ENCODE measurements at regions not wholly inside any gene's neighbourhood (a gene's known extent, or its start where the extent isn't known, plus 50 kb on each side); places are given as distances from the start of the nearest gene placed in this dataset.

- Mint-ChIP-seq H3K4me1 (peaks cover 6% of the 10 kb centered on the region), H3K27me3 (no peaks in the 10 kb centered on the region), H3K27ac (no peak overlapping the region), H3K4me3 (no peak overlapping the region), H3K9me3 (ENCODE audit: insufficient read depth) (no peaks in the 10 kb centered on the region)
- Histone ChIP-seq H3K27ac (ENCODE audit: low read length in 2 of 2) (no peak overlapping the region), H3K4me3 (ENCODE audit: control extremely low read depth in 1 of 5, extremely low read depth in 1 of 5, insufficient read depth in 1 of 5, low read depth in 2 of 5, low read length in 4 of 5) (no peak overlapping the region), H3K36me3 (replicated peaks in 1 of 2; ENCODE audit: control extremely low read depth in 1 of 2, control insufficient read depth in 1 of 2, extremely low read depth in 1 of 2, insufficient read depth in 2 of 2, low read length in 1 of 2) (no peaks in the 10 kb centered on the region), H3K79me2 (ENCODE audit: control insufficient read depth, insufficient read depth, low read length) (no peaks in the 10 kb centered on the region), H3K4me2 (replicated peaks; ENCODE audit: low read depth, low read length, poor library complexity, severe bottlenecking) (no peak overlapping the region), H3K4me1 (ENCODE audit: control insufficient read depth in 2 of 2, insufficient read depth in 2 of 2, low read length in 2 of 2) (no peaks in the 10 kb centered on the region), H4K20me1 (ENCODE audit: control insufficient read depth, insufficient read depth, low read length, poor library complexity, severe bottlenecking) (no peaks in the 10 kb centered on the region), H2AFZ (ENCODE audit: insufficient read depth, low read depth, low read length, poor library complexity, severe bottlenecking) (no peak overlapping the region), H3K27me3 (replicated peaks in 1 of 4; ENCODE audit: control extremely low read depth in 1 of 4, control insufficient read depth in 3 of 4, insufficient read depth in 4 of 4, low read length in 3 of 4) (no peaks in the 10 kb centered on the region), H3K9me3 (ENCODE audit: control extremely low read depth in 1 of 3, control insufficient read depth in 2 of 3, insufficient read depth in 1 of 3, low read length in 2 of 3) (no peaks in the 10 kb centered on the region), H3K9ac (ENCODE audit: low read length) (no peak overlapping the region)
- ChIA-PET CTCF (no interaction called here), POLR2A (no interaction called here)
- no CpG with 5 or more reads among the region's 1 CpG for WGBS (ENCODE audit: insufficient coverage)
- TF ChIP-seq EZH2 (IDR thresholded peaks at IDR 0.05; ENCODE audit: borderline replicate concordance, insufficient read depth, low read depth, low read length, poor library complexity, severe bottlenecking) (no peak), CTCF (IDR thresholded peaks at IDR 0.05) (no peak)
- intact Hi-C loops (cut with micrococcal nuclease) = no loop called here
- ATAC-seq (ENCODE audit: low read depth) (no peak), DNase-seq (no peak)
Observed at GRCh38 chr4:11599064-11599463, 170.4 kb upstream of the HS3ST1 start.

DNA sequence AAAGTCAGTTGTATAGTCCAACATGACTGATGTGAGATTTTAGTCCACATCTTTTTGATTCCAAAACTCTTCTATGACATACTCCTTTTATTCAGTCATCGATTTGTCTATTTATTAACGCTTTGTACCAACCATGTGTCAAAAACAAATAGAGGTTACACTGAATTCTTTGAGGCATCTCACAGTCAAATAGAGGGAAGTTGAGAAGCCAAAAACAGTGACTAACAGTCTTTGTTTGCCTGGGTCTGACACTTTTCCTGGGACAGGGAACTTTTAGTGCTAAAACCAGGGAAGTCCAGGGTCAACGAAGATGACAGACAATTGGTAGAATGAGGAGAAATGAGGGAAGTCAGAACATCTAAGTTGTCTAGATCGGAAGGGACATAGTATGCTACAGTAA lies 169.9 kb upstream of the HS3ST1 start:
- ChIA-PET POLR2A (no interaction called here), CTCF (no interaction called here)
- Histone ChIP-seq H3K9me3 (ENCODE audit: control extremely low read depth in 1 of 3, control insufficient read depth in 2 of 3, insufficient read depth in 1 of 3, low read length in 2 of 3) (no peaks in the 10 kb centered on the region), H3K79me2 (ENCODE audit: control insufficient read depth, insufficient read depth, low read length) (no peaks in the 10 kb centered on the region), H3K4me1 (ENCODE audit: control insufficient read depth in 2 of 2, insufficient read depth in 2 of 2, low read length in 2 of 2) (no peaks in the 10 kb centered on the region), H3K27me3 (replicated peaks in 1 of 4; ENCODE audit: control extremely low read depth in 1 of 4, control insufficient read depth in 3 of 4, insufficient read depth in 4 of 4, low read length in 3 of 4) (no peaks in the 10 kb centered on the region), H3K36me3 (replicated peaks in 1 of 2; ENCODE audit: control extremely low read depth in 1 of 2, control insufficient read depth in 1 of 2, extremely low read depth in 1 of 2, insufficient read depth in 2 of 2, low read length in 1 of 2) (no peaks in the 10 kb centered on the region), H4K20me1 (ENCODE audit: control insufficient read depth, insufficient read depth, low read length, poor library complexity, severe bottlenecking) (no peaks in the 10 kb centered on the region), H2AFZ (ENCODE audit: insufficient read depth, low read depth, low read length, poor library complexity, severe bottlenecking) (no peak overlapping the region), H3K9ac (ENCODE audit: low read length) (no peak overlapping the region), H3K4me3 (ENCODE audit: control extremely low read depth in 1 of 5, extremely low read depth in 1 of 5, insufficient read depth in 1 of 5, low read depth in 2 of 5, low read length in 4 of 5) (no peak overlapping the region), H3K4me2 (replicated peaks; ENCODE audit: low read depth, low read length, poor library complexity, severe bottlenecking) (no peak overlapping the region), H3K27ac (ENCODE audit: low read length in 2 of 2) (no peak overlapping the region)
- Mint-ChIP-seq H3K27ac (no peak overlapping the region), H3K4me3 (no peak overlapping the region), H3K27me3 (no peaks in the 10 kb centered on the region), H3K9me3 (ENCODE audit: insufficient read depth) (no peaks in the 10 kb centered on the region), H3K4me1 (peaks cover 6% of the 10 kb centered on the region)
- 90% methylated on average over 2 of the region's 4 CpGs for WGBS (ENCODE audit: insufficient coverage)
- no peak for DNase-seq
- no peak for ATAC-seq (ENCODE audit: low read depth)
- TF ChIP-seq EZH2 (IDR thresholded peaks at IDR 0.05; ENCODE audit: borderline replicate concordance, insufficient read depth, low read depth, low read length, poor library complexity, severe bottlenecking) = no peak
- no peak for TF ChIP-seq CTCF (IDR thresholded peaks at IDR 0.05)
- intact Hi-C loops (cut with micrococcal nuclease) = no loop called here

Measured in B cell (primary cell).